ENCODE measurements at regions not wholly inside any gene's neighbourhood (a gene's known extent, or its start where the extent isn't known, plus 50 kb on each side); places are given as distances from the start of the nearest gene placed in this dataset.

DNA sequence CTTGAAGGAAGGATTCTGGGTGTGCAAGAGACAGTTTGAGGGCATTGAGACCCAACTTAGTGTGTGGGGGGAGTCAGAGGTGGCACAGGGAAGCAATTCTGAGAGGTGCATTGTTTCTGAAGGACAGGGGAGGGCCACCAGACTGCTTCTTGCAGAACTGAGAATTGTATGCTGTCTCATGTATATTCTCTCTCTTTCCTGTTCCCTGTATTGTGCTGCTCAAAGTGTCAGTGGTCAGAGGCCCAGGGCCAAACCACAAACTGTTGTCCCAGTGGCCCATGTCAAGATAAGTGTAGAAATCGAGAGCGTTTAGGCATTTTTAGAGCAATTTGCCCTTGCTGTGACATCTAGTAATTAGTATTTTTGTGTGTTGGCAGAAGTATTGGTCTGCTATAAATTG is 567.1 kb downstream of the EDEM1 start:
- TF ChIP-seq, protein P1, sequence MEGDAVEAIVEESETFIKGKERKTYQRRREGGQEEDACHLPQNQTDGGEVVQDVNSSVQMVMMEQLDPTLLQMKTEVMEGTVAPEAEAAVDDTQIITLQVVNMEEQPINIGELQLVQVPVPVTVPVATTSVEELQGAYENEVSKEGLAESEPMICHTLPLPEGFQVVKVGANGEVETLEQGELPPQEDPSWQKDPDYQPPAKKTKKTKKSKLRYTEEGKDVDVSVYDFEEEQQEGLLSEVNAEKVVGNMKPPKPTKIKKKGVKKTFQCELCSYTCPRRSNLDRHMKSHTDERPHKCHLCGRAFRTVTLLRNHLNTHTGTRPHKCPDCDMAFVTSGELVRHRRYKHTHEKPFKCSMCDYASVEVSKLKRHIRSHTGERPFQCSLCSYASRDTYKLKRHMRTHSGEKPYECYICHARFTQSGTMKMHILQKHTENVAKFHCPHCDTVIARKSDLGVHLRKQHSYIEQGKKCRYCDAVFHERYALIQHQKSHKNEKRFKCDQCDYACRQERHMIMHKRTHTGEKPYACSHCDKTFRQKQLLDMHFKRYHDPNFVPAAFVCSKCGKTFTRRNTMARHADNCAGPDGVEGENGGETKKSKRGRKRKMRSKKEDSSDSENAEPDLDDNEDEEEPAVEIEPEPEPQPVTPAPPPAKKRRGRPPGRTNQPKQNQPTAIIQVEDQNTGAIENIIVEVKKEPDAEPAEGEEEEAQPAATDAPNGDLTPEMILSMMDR (IDR thresholded peaks at IDR 0.05; ENCODE audit: borderline replicate concordance, extremely low read depth, low read length, poor library complexity, severe bottlenecking): no peak
- no peak for TF ChIP-seq EZH2 (IDR thresholded peaks at IDR 0.05; ENCODE audit: borderline replicate concordance, low read depth, low read length, severe bottlenecking)
- H3K4me3 ChIP-seq (ENCODE audit: low read depth in 1 of 2, low read length in 2 of 2): no peak overlapping the region
- H3K4me1 ChIP-seq (ENCODE audit: insufficient read depth, low read length): no peaks in the 10 kb centered on the region
- peaks cover 6% of the 10 kb centered on the region for H3K27me3 ChIP-seq (ENCODE audit: insufficient read depth, low read length, poor library complexity)
- H3K4me2 ChIP-seq (ENCODE audit: insufficient read depth, low read length): no peak overlapping the region
- H3K9ac ChIP-seq (ENCODE audit: low read depth, low read length): no peak overlapping the region
- no peak overlapping the region for H3K27ac ChIP-seq (ENCODE audit: low read length)
- ATAC-seq (ENCODE audit: insufficient read depth, low read depth): no peak
- H3K36me3 ChIP-seq (ENCODE audit: insufficient read depth, low read length): no peaks in the 10 kb centered on the region
- no peak for DNase-seq
- H3K9me3 ChIP-seq (ENCODE audit: insufficient read depth, low read length, severe bottlenecking): no peaks in the 10 kb centered on the region
- H3K79me2 ChIP-seq (ENCODE audit: insufficient read depth, low read length): no peaks in the 10 kb centered on the region
- no peak overlapping the region for H2AFZ ChIP-seq (ENCODE audit: low read depth, low read length)
- H4K20me1 ChIP-seq (ENCODE audit: insufficient read depth, low read length): no peaks in the 10 kb centered on the region

DNA sequence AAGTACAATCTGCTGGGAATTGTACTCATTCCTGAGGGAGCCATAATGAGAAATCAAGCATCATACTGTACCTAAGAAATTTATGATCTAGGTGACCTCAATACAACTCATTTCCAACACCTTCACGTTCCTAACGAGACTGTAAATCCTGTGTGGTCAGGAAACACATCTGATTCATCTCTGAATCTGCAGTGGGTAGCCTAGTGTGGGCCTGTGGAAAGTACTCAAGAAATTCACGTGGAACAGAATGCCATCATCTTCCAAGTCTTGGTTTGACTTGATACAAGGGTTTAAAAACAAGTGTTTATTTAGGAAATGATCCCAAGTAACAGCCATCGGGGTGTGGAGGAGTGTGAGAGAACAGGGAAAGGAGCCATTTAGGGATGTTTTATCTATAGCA is 568.9 kb downstream of the EDEM1 start:
- H2AFZ ChIP-seq (ENCODE audit: low read depth, low read length): no peak overlapping the region
- H3K27me3 ChIP-seq (ENCODE audit: insufficient read depth, low read length, poor library complexity): peaks cover 6% of the 10 kb centered on the region
- TF ChIP-seq, protein P1 (IDR thresholded peaks at IDR 0.05; ENCODE audit: borderline replicate concordance, extremely low read depth, low read length, poor library complexity, severe bottlenecking): no peak
- no peak for TF ChIP-seq EZH2 (IDR thresholded peaks at IDR 0.05; ENCODE audit: borderline replicate concordance, low read depth, low read length, severe bottlenecking)
- H3K4me1 ChIP-seq (ENCODE audit: insufficient read depth, low read length): no peaks in the 10 kb centered on the region
- no peaks in the 10 kb centered on the region for H3K79me2 ChIP-seq (ENCODE audit: insufficient read depth, low read length)
- H3K27ac ChIP-seq (ENCODE audit: low read length): no peak overlapping the region
- ATAC-seq (ENCODE audit: insufficient read depth, low read depth) (no peak), DNase-seq (no peak)
- H3K9ac ChIP-seq (ENCODE audit: low read depth, low read length): no peak overlapping the region
- H3K9me3 ChIP-seq (ENCODE audit: insufficient read depth, low read length, severe bottlenecking): no peaks in the 10 kb centered on the region
- no peaks in the 10 kb centered on the region for H3K36me3 ChIP-seq (ENCODE audit: insufficient read depth, low read length)
- no peak overlapping the region for H3K4me2 ChIP-seq (ENCODE audit: insufficient read depth, low read length)
- no peak overlapping the region for H3K4me3 ChIP-seq (ENCODE audit: low read depth in 1 of 2, low read length in 2 of 2)
- no peaks in the 10 kb centered on the region for H4K20me1 ChIP-seq (ENCODE audit: insufficient read depth, low read length)

DNA sequence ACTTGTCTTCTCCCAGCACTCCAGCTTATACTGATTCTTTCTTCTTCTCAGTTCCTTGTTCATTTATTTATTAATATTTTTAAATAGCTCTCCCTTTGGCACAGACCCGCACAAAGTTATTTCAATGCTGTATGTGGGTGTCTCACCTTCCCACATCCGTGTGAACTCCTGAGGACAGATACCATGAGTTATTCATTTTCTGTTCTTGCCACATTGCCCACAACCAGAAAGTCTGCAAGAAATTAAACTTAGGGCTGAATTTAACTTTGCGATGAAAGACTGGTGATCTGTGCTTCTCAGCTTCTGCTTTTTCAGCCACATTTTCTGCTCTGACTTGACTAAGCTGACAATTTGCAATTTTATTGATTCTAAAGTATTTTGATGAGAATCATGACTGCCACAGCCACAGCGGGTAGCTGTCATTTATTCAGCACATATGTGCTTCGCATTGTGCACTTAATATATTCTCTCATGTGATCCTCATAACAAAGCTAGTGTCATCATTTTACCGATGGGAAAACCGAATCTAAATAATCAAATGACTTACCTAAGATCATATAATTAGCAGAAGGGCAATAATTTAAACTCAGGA is 569.8 kb downstream of the EDEM1 start:
- DNase-seq: no peak
- Histone ChIP-seq H4K20me1 (ENCODE audit: insufficient read depth, low read length) (no peaks in the 10 kb centered on the region), H3K9ac (ENCODE audit: low read depth, low read length) (no peak overlapping the region), H3K9me3 (ENCODE audit: insufficient read depth, low read length, severe bottlenecking) (no peaks in the 10 kb centered on the region), H3K79me2 (ENCODE audit: insufficient read depth, low read length) (no peaks in the 10 kb centered on the region), H3K4me1 (ENCODE audit: insufficient read depth, low read length) (no peaks in the 10 kb centered on the region), H2AFZ (ENCODE audit: low read depth, low read length) (no peak overlapping the region), H3K4me3 (ENCODE audit: low read depth in 1 of 2, low read length in 2 of 2) (no peak overlapping the region), H3K36me3 (ENCODE audit: insufficient read depth, low read length) (no peaks in the 10 kb centered on the region), H3K4me2 (ENCODE audit: insufficient read depth, low read length) (no peak overlapping the region), H3K27ac (ENCODE audit: low read length) (no peak overlapping the region), H3K27me3 (ENCODE audit: insufficient read depth, low read length, poor library complexity) (peaks cover 6% of the 10 kb centered on the region)
- no peak for TF ChIP-seq EZH2 (IDR thresholded peaks at IDR 0.05; ENCODE audit: borderline replicate concordance, low read depth, low read length, severe bottlenecking)
- TF ChIP-seq, protein P1 (IDR thresholded peaks at IDR 0.05; ENCODE audit: borderline replicate concordance, extremely low read depth, low read length, poor library complexity, severe bottlenecking): no peak
- ATAC-seq (ENCODE audit: insufficient read depth, low read depth): no peak

Measured in DND-41 (cell line).